OCI-LY1 (cell line): ENCODE measurements at regions not wholly inside any gene's neighbourhood (a gene's known extent, or its start where the extent isn't known, plus 50 kb on each side); places are given as distances from the start of the nearest gene placed in this dataset.

Experiments
- H2AFZ ChIP-seq: fragments of 200-600 bp; sonication (generic), shearing (Covaris generic); 2 replicates; pipeline ENCODE4 v1.6.0; 2014; ENCODE audit warnings: antibody characterized with exemption, mild to moderate bottlenecking, low read length
- H3F3A ChIP-seq: fragments of 200-600 bp; sonication (generic), shearing (Covaris generic); 2 replicates; pipeline ENCODE4 v1.6.0; 2014; ENCODE audit warnings: mild to moderate bottlenecking, antibody characterized with exemption, low read length, moderate library complexity; ENCODE audit not compliant: insufficient read depth
- H3K27ac ChIP-seq: fragments of 200-600 bp; sonication (generic); 2 replicates; pipeline ENCODE4 v1.5.1; 2014; ENCODE audit warnings: low read length, mixed run types, mild to moderate bottlenecking, low read depth; ENCODE audit not compliant: poor library complexity, severe bottlenecking
- H3K27me3 ChIP-seq: fragments of 200-600 bp; sonication (generic); 2 replicates; pipeline ENCODE4 v1.6.0; 2014; ENCODE audit warnings: antibody characterized with exemption, mild to moderate bottlenecking, low read length, moderate library complexity; ENCODE audit not compliant: insufficient read depth
- H3K36me3 ChIP-seq: fragments of 200-600 bp; sonication (generic); 2 replicates; pipeline ENCODE4 v1.6.1; 2014; ENCODE audit warnings: mild to moderate bottlenecking, antibody characterized with exemption, low read length, moderate library complexity, mixed read lengths; ENCODE audit not compliant: insufficient read depth
- H3K4me1 ChIP-seq: fragments of 200-600 bp; sonication (generic); 2 replicates; pipeline ENCODE4 v1.5.1; 2014; ENCODE audit warnings: mild to moderate bottlenecking, low read length, moderate library complexity; ENCODE audit not compliant: insufficient read depth, severe bottlenecking
- H3K4me2 ChIP-seq: fragments of 200-600 bp; sonication (generic), shearing (Covaris generic); 2 replicates; pipeline ENCODE4 v1.6.1; 2014; ENCODE audit warnings: low read length
- H3K4me3 ChIP-seq: fragments of 200-600 bp; sonication (generic); 2 replicates; pipeline ENCODE4 v1.5.1; 2014; ENCODE audit warnings: low read length, low read depth, mild to moderate bottlenecking, mixed read lengths; ENCODE audit not compliant: poor library complexity, severe bottlenecking
- H3K79me2 ChIP-seq: fragments of 200-600 bp; shearing (Covaris generic); 2 replicates; pipeline ENCODE4 v1.6.1; 2016; ENCODE audit warnings: mixed run types, low read length, mixed read lengths; ENCODE audit not compliant: insufficient read depth
- H3K9ac ChIP-seq: fragments of 200-600 bp; sonication (generic), shearing (Covaris generic); 2 replicates; pipeline ENCODE4 v1.6.1; 2014; ENCODE audit warnings: mild to moderate bottlenecking, low read length, mixed read lengths
- H3K9me2 ChIP-seq: fragments of 200-600 bp; sonication (generic), shearing (Covaris generic); 2 replicates; pipeline ENCODE4 v1.6.1; 2014; ENCODE audit warnings: low read depth, mild to moderate bottlenecking, low read length, mixed read lengths
- H3K9me3 ChIP-seq: fragments of 200-600 bp; shearing (Covaris generic); 2 replicates; pipeline ENCODE4 v1.6.1; 2014; ENCODE audit warnings: low read length, mixed read lengths
- H4K20me1 ChIP-seq: fragments of 200-600 bp; sonication (generic), shearing (Covaris generic); 2 replicates; pipeline ENCODE4 v1.6.0; 2016; ENCODE audit warnings: mild to moderate bottlenecking, low read length; ENCODE audit not compliant: insufficient read depth
- EZH2 ChIP-seq: fragments of 200-600 bp; sonication (generic), shearing (Covaris generic); IDR thresholded peaks from 2 replicates; pipeline ENCODE4 v1.8.0; 2017; ENCODE audit warnings: borderline replicate concordance, mixed run types, mild to moderate bottlenecking, antibody characterized with exemption, low read length, moderate library complexity, mixed read lengths
- TF ChIP-seq, protein P1 (sequence below): fragments of 200-600 bp; sonication (generic), shearing (Covaris generic); IDR thresholded peaks from 2 replicates; pipeline ENCODE4 v1.5.1; 2017; ENCODE audit warnings: mild to moderate bottlenecking, antibody characterized with exemption, low read length, moderate library complexity, mixed read lengths

GRCh38 chr15:60086681-60087429, 82.7 kb downstream of the FOXB1 start:
- Histone ChIP-seq H3K79me2 (no peaks in the 10 kb centered on the region), H3K36me3 (no peaks in the 10 kb centered on the region), H3K27me3 (no peaks in the 10 kb centered on the region), H3K4me2 (no peak overlapping the region), H3K4me1 (no peaks in the 10 kb centered on the region), H4K20me1 (no peaks in the 10 kb centered on the region), H3K27ac (no peak overlapping the region), H3K9me3 (no peaks in the 10 kb centered on the region), H3K4me3 (no peak overlapping the region), H3K9me2 (no peaks in the 10 kb centered on the region), H3F3A (no peaks in the 10 kb centered on the region), H2AFZ (no peak overlapping the region), H3K9ac (no peak overlapping the region)
- TF ChIP-seq, protein P1, sequence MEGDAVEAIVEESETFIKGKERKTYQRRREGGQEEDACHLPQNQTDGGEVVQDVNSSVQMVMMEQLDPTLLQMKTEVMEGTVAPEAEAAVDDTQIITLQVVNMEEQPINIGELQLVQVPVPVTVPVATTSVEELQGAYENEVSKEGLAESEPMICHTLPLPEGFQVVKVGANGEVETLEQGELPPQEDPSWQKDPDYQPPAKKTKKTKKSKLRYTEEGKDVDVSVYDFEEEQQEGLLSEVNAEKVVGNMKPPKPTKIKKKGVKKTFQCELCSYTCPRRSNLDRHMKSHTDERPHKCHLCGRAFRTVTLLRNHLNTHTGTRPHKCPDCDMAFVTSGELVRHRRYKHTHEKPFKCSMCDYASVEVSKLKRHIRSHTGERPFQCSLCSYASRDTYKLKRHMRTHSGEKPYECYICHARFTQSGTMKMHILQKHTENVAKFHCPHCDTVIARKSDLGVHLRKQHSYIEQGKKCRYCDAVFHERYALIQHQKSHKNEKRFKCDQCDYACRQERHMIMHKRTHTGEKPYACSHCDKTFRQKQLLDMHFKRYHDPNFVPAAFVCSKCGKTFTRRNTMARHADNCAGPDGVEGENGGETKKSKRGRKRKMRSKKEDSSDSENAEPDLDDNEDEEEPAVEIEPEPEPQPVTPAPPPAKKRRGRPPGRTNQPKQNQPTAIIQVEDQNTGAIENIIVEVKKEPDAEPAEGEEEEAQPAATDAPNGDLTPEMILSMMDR: no peak
- no peak for TF ChIP-seq EZH2

GRCh38 chr15:60087561-60087960, 83.5 kb downstream of the FOXB1 start:
- no peak overlapping the region for H3K4me3 ChIP-seq
- no peaks in the 10 kb centered on the region for H3K9me3 ChIP-seq
- TF ChIP-seq, protein P1: no peak
- no peak for TF ChIP-seq EZH2
- no peak overlapping the region for H3K4me2 ChIP-seq
- H4K20me1 ChIP-seq: no peaks in the 10 kb centered on the region
- no peaks in the 10 kb centered on the region for H3K9me2 ChIP-seq
- no peaks in the 10 kb centered on the region for H3F3A ChIP-seq
- no peak overlapping the region for H3K27ac ChIP-seq
- H3K27me3 ChIP-seq: no peaks in the 10 kb centered on the region
- no peaks in the 10 kb centered on the region for H3K36me3 ChIP-seq
- no peak overlapping the region for H3K9ac ChIP-seq
- H3K79me2 ChIP-seq: no peaks in the 10 kb centered on the region
- H2AFZ ChIP-seq: no peak overlapping the region
- no peaks in the 10 kb centered on the region for H3K4me1 ChIP-seq

GRCh38 chr15:60090747-60091146, 86.6 kb downstream of the FOXB1 start:
- H3K9me2 ChIP-seq: no peaks in the 10 kb centered on the region
- H2AFZ ChIP-seq: no peak overlapping the region
- H3K27ac ChIP-seq: no peak overlapping the region
- H3K27me3 ChIP-seq: no peaks in the 10 kb centered on the region
- H3K4me1 ChIP-seq: no peaks in the 10 kb centered on the region
- H3K4me2 ChIP-seq: no peak overlapping the region
- TF ChIP-seq, protein P1: no peak
- H3K4me3 ChIP-seq: no peak overlapping the region
- H3K9me3 ChIP-seq: no peaks in the 10 kb centered on the region
- H3K36me3 ChIP-seq: no peaks in the 10 kb centered on the region
- H3K79me2 ChIP-seq: no peaks in the 10 kb centered on the region
- H4K20me1 ChIP-seq: no peaks in the 10 kb centered on the region
- no peaks in the 10 kb centered on the region for H3F3A ChIP-seq
- no peak overlapping the region for H3K9ac ChIP-seq
